HT-29 (cell line): ENCODE measurements at regions not wholly inside any gene's neighbourhood (a gene's known extent, or its start where the extent isn't known, plus 50 kb on each side); places are given as distances from the start of the nearest gene placed in this dataset.

Experiments used
- DNase-seq: peaks from one replicate; pipeline ENCODE4 v3.0.0-alpha.2; 2015; ENCODE audit warnings: low spot score

DNA sequence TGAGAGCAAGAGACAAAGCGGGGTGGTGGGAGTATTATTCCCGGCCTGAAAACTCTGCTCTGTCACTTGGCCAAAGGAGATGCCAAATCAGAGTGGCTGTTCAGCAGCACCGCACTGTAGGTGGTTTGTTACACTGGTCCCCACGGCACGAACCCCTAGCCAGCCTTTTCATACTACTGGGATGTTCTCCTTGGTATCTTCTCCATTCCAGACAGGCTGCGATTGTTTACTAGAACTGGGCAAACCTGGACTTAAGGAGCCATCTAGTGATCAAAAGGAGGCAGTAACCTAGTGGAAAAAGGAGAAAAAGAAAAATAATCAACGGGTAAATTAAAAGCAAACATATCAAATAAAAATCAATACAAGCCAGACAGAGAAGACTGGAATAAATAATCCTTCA is 58.9 kb upstream of the TMTC2 start:
- peak; percentile 53 for DNase-seq

DNA sequence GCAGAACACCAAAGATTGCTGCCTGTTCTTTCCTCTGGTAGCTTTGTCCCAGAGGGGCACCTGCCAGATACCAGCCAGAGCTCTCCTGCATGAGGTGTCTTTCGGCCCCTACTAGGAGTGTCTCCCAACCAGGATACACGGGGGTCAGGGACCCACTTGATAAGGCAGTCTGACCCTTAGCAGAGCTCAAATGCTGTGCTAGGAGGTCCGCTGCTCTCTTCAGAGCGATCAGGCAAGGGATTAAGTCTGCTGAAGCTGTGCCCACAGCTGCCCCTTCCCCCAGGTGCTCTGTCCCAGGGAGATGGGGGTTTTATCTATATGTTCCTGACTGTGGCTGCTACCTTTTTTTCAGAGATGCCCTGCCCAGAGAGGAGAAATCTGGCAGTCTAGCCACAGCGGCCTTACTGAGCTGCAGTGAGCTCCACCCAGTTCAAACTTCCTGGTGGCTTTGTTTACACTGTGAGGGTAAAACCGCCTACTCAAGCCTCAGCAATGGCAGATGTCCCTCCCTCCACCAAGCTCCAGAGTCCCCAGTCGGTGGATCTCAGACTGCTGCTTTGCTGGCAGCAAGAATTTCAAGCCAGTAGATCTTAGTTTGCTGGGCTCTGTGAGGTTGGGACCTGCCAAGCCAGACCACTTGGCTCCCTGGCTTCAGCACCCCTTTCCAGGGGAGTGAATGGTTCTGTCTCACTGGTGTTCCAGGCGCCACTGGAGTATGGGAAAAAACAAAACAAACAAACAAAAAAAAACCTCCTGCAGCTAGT is 52.0 kb upstream of the TMTC2 start:
- DNase-seq = peak; percentile 81

DNA sequence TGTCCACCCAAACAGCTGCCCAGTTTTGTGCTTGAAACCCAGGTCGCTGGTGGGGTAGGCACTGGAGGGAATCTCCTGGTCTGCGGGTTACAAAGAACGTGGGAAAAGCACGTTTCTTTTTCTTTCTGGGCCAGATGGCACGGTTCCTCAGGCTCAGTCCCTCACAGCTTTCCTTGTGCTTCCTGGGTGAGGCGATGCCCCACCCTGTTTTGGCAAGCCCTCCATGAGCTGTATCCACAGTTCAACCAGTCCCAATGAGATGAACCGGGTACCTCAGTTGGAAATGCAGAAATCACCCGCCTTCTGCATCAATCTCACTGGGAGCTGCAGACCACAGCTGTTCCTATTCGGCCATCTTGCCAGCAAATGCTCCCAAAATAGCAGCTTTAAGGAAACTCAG is 51.4 kb upstream of the TMTC2 start:
- DNase-seq = peak; percentile 58
